Endothelial cell (in vitro differentiated cells): ENCODE measurements at regions not wholly inside any gene's neighbourhood (a gene's known extent, or its start where the extent isn't known, plus 50 kb on each side); places are given as distances from the start of the nearest gene placed in this dataset.
"Not testable (repeated sequence)": the region's sequence is repeated elsewhere in the genome, so short reads cannot be mapped to it uniquely, and the experiment has no call there.

ENCODE experiments used
- DNase-seq: peaks from one replicate; pipeline ENCODE4 v3.0.0; 2021; ENCODE audit warnings: low spot score
- H3K27ac Mint-ChIP-seq: one replicate; pipeline ENCODE4 v1.8.0; 2021; ENCODE audit warnings: mixed read lengths, inconsistent platforms; ENCODE audit not compliant: unreplicated experiment
- H3K27me3 Mint-ChIP-seq: one replicate; pipeline ENCODE4 v1.8.0; 2021; ENCODE audit warnings: mild to moderate bottlenecking, moderate library complexity, mixed read lengths, inconsistent platforms; ENCODE audit not compliant: unreplicated experiment
- H3K36me3 Mint-ChIP-seq: one replicate; pipeline ENCODE4 v1.8.0; 2021; ENCODE audit warnings: mild to moderate bottlenecking, low read depth, mixed read lengths, inconsistent platforms; ENCODE audit not compliant: unreplicated experiment
- H3K4me1 Mint-ChIP-seq: one replicate; pipeline ENCODE4 v1.8.0; 2021; ENCODE audit warnings: mild to moderate bottlenecking, mixed read lengths, inconsistent platforms; ENCODE audit not compliant: unreplicated experiment
- H3K4me3 Mint-ChIP-seq: one replicate; pipeline ENCODE4 v1.8.0; 2021; ENCODE audit warnings: mild to moderate bottlenecking, mixed read lengths, inconsistent platforms; ENCODE audit not compliant: unreplicated experiment
- H3K9me3 Mint-ChIP-seq: one replicate; pipeline ENCODE4 v1.8.0; 2021; ENCODE audit warnings: mixed read lengths, inconsistent platforms; ENCODE audit not compliant: unreplicated experiment
- CTCF ChIP-seq: fragments of 200-600 bp; sonication (generic); IDR thresholded peaks from one replicate; pipeline ENCODE4 v1.5.0; 2021; ENCODE audit warnings: antibody characterized with exemption; ENCODE audit not compliant: unreplicated experiment

- Mint-ChIP-seq H3K36me3 (no peaks in the 10 kb centered on the region), H3K27me3 (no peaks in the 10 kb centered on the region), H3K4me1 (no peaks in the 10 kb centered on the region), H3K27ac (no peak overlapping the region), H3K4me3 (no peak overlapping the region), H3K9me3 (no peaks in the 10 kb centered on the region)
- DNase-seq: no peak
- no peak for TF ChIP-seq CTCF
These were observed 1872.5 kb upstream of the C9orf72 start for GRCh38 chr9:29445751-29446150.

- no peaks in the 10 kb centered on the region for H3K4me1 Mint-ChIP-seq
- no peaks in the 10 kb centered on the region for H3K9me3 Mint-ChIP-seq
- no peaks in the 10 kb centered on the region for H3K27me3 Mint-ChIP-seq
- no peaks in the 10 kb centered on the region for H3K36me3 Mint-ChIP-seq
- no peak for TF ChIP-seq CTCF
- H3K27ac Mint-ChIP-seq: no peak overlapping the region
- DNase-seq: no peak
- H3K4me3 Mint-ChIP-seq: no peak overlapping the region
These were observed 1876.0 kb upstream of the C9orf72 start for GRCh38 chr9:29449306-29449705.

- not testable (repeated sequence) for H3K9me3 Mint-ChIP-seq, H3K4me3 Mint-ChIP-seq, H3K36me3 Mint-ChIP-seq, DNase-seq, H3K27me3 Mint-ChIP-seq, H3K27ac Mint-ChIP-seq, H3K4me1 Mint-ChIP-seq
These were observed 1877.1 kb upstream of the C9orf72 start for GRCh38 chr9:29450343-29450875.

- DNase-seq: no peak
- Mint-ChIP-seq H3K36me3 (no peaks in the 10 kb centered on the region), H3K27ac (no peak overlapping the region), H3K9me3 (no peaks in the 10 kb centered on the region), H3K4me1 (no peaks in the 10 kb centered on the region), H3K4me3 (no peak overlapping the region), H3K27me3 (no peaks in the 10 kb centered on the region)
- TF ChIP-seq CTCF: no peak
These were observed 1883.7 kb upstream of the C9orf72 start for GRCh38 chr9:29456940-29457339.

- TF ChIP-seq CTCF: no peak
- Mint-ChIP-seq H3K36me3 (no peaks in the 10 kb centered on the region), H3K9me3 (no peaks in the 10 kb centered on the region), H3K27ac (no peak overlapping the region), H3K27me3 (no peaks in the 10 kb centered on the region), H3K4me1 (peaks cover 3% of the 10 kb centered on the region), H3K4me3 (no peak overlapping the region)
- DNase-seq: no peak
These were observed 1902.2 kb upstream of the C9orf72 start for GRCh38 chr9:29475471-29475870.

- DNase-seq: no peak
- Mint-ChIP-seq H3K4me3 (no peak overlapping the region), H3K4me1 (no peaks in the 10 kb centered on the region), H3K27me3 (no peaks in the 10 kb centered on the region), H3K9me3 (no peaks in the 10 kb centered on the region), H3K27ac (no peak overlapping the region), H3K36me3 (no peaks in the 10 kb centered on the region)
- TF ChIP-seq CTCF: no peak
These were observed 1938.4 kb upstream of the C9orf72 start for GRCh38 chr9:29511680-29512079.
